HS-27A (cell line): ENCODE measurements at regions not wholly inside any gene's neighbourhood (a gene's known extent, or its start where the extent isn't known, plus 50 kb on each side); places are given as distances from the start of the nearest gene placed in this dataset.

ENCODE experiments used
- DNase-seq: peaks from one replicate; pipeline ENCODE4 v3.0.0-alpha.2; 2012; ENCODE audit warnings: low read depth, missing footprints

DNA sequence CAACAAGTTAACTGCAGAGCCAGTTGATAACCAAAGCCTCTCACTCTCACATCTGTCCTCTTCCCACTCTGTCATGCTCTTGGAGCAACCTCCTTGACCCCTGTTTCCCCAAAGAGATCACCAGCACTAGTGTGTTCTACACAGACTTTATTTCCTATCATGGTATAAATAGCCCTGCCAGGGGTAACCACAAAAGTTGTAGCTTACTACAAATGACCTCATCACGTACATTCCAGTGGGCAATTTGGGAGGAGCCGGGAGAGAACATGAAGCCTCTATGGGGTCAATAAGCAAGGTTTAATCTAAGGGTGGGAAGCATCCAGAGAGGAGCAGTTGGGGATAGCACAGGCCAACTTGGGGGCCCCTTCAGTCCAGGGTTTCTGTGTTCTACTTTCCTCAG is 186.5 kb downstream of the KCNA5 start:
- DNase-seq = no peak

DNA sequence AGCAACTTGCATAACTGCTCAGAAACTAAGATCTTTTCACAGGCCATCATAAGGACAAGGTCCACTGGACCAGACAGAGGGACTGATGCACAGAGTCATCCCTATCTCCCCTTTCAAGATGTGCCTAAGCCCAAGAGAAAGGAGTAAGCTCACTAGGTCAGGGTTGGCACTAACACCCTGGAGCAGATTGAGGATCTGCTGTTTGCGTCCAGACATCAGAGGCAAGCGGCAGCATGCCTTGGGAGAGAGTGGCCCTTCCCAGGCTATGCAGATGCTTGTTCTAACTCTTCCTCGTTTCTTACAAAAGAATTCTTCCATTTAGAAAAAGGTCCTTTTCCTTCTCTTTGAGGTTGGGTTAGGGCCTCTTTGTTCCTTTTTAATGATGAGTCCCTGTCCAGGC is 187.2 kb downstream of the KCNA5 start:
- no peak for DNase-seq

GRCh38 chr12:5232291-5232690 is 188.6 kb downstream of the KCNA5 start:
- no peak for DNase-seq

DNA sequence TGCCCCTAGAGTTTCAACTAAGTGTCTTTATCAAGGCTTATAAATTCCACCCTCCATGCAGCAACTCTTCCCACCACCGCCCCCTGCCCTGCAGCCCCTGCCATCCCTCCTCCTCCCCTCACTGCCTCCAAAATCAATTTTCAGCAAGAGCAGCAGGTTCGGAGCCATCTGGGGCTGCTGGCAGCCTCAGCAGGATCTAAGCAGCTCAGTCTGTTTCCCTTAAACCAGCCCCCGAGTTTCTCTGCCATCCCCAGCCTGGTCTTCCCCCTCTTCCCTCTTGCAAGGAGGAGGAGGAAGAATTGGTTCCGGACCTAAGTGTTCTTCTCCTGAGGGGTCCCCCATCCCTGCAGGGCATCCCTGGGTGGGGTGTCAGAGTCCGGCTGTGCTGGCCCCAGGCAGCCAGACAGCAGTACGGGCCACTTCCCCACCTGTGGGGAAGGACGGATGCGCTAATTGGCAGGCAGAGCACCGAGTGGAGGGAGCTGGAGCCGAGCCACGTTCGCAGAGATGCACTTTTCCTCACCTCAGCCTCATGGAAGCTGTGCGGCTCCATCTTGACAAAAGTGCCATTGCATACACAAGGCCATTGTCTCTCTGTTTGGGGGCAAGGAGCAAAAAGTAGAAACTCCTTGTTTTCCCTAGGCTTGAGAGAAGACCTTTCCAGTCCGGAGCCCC is 189.3 kb downstream of the KCNA5 start:
- no peak for DNase-seq

- DNase-seq = no peak
Observed at GRCh38 chr12:5236022-5236640, 192.5 kb downstream of the KCNA5 start.

GRCh38 chr12:5242440-5242839 is 189.5 kb upstream of the NTF3 start:
- DNase-seq = no peak

GRCh38 chr12:5243014-5243413 is 188.9 kb upstream of the NTF3 start:
- no peak for DNase-seq

GRCh38 chr12:5244513-5244972 is 187.4 kb upstream of the NTF3 start:
- DNase-seq = no peak

DNA sequence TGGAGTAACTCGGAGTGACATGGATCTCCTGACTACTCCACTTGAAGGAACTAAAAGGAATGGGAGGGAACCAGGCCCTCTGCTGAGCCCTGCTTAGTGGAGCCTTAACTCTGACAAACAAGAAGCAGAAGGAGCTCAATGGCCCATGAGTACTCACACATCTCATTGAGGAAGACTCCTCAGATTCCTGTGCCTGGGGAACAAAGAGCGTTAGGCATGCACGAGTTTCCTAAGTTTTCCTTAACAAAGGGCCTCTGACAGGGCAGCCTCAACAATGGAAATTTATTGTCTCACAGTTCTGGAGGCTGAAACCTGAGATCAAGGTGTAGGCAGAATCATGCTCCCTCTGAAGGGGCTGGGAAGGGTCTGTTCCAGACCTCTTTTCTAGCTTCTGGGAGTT is 185.7 kb upstream of the NTF3 start:
- DNase-seq = no peak

- DNase-seq = no peak
Observed at GRCh38 chr12:5247144-5247543, 184.8 kb upstream of the NTF3 start.

DNA sequence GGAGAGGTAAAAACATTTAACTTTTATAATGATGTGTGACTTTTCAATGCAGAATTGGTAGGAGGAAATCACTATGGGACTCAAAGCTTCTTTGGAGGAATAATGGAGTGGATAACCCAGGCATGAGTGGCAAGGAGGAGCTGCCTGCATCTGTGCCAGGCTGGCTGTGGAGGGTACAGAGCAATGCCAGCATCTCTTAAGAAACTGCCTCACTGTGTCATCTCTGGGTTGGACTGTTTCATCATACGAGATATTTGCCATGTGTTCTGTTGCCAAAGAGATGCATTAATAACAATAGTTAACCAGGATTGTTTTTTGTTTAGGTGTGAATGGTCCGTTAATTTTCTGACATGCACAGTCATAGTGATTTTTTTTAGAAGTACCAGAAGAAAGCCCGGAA is 183.7 kb upstream of the NTF3 start:
- no peak for DNase-seq

DNA sequence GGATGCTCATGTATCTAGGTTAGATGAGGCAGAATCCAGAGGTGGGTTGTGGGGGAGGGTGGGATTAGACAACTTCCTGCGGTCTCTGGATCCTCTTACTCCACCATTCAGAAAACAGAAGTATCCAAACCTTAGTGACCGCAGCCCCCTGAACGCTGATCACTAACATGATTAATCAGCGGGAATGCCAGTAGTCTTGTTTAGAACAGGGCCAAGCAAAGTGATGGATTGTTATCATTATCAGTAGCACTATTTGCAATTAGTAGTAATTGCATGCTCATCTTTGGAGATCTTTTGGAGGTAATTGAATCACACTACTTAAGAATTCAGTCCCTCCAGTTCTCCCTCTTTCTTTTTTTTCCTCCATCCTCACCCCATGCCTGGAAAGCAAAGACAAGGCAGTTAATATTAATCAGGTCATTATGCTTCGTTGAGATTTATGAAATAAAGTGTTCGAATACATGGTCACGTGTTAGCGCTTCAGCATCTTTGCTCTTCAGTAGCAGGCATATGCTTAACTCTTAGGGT is 182.8 kb upstream of the NTF3 start:
- DNase-seq = no peak

GRCh38 chr12:5251092-5251491 is 180.8 kb upstream of the NTF3 start:
- no peak for DNase-seq

DNA sequence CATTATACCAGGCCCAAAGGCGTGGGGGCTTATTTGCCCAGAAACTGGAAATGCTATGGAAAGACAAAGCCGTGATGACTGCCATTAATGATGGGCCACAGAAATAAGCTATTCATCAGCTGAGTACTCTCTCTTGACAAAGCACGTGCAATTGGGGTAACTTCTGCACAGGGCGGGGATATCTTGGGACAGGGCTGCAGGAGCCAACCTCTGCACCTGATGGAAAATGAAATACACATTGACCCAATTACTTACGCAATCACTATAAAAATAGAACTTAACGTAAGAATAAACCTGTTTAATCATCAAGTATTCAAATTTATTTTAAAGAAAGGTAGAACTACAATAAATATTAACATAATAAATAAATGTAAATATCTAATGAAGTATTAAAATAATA is 180.1 kb upstream of the NTF3 start:
- DNase-seq = no peak

DNA sequence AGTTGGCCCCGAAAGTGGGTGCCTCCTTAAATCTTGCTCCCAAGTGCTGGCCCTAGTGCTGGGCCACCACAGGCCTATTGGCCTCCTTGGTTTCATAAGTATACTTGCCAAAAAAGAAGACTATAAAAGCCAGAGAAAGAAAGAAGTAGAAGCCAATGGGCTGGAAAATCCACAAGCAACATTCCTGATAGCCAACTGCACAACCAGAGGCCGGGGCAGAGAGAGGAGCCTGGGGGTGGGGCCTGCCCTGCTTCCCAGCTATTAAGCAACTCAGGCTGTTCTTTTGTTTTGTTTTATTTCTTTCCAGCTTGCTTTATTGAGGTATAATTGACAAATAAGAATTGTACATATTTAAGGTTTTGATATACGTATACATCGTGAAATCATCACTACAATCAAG is 177.2 kb upstream of the NTF3 start:
- no peak for DNase-seq

GRCh38 chr12:5257763-5258495 is 174.0 kb upstream of the NTF3 start:
- DNase-seq = no peak

- DNase-seq = no peak
Observed at GRCh38 chr12:5258498-5258897, 173.4 kb upstream of the NTF3 start.

GRCh38 chr12:5258926-5259325 is 173.0 kb upstream of the NTF3 start:
- no peak for DNase-seq

DNA sequence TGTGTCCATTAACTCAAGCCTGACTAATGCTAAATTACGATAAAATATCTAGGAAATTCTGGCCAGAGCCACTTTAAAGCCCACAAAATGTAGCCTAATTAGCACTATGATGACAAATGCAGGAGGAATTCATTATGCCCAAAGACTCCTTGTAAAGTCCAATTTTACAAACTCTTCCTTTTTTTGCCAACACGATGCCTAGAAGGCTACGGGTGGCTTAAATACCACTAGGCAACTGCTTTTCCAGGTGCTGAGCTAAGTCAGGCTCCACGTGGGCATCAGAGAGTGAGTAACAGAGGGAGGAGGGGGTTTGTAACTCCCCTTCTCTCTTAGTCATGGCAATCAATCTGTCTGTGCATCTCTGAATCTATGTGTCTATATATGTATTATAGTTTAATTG is 172.4 kb upstream of the NTF3 start:
- DNase-seq = no peak

DNA sequence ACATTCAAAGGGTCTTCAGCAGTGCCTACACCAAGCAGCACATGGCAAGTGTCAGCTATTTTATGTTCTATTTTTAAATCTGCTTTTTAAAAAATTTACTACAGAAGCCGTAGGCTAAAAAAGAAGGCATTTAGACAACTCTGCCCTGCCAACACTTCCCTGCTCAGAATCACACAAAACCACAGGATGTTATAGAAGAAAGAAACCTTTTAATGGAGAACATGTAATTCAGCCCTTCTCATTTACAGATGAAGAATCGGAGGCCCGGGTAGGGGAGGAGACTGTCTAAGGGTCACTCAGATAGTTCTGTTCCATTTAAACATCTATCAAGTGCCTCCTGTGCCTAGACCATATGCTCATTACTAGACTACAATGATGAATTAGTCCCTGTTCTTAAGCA is 171.8 kb upstream of the NTF3 start:
- no peak for DNase-seq

- DNase-seq = no peak
Observed at GRCh38 chr12:5260591-5261086, 171.3 kb upstream of the NTF3 start.

GRCh38 chr12:5262450-5262849 is 169.5 kb upstream of the NTF3 start:
- no peak for DNase-seq

- DNase-seq = no peak
Observed at GRCh38 chr12:5262885-5263284, 169.0 kb upstream of the NTF3 start.
